DMS153 (cell line): ENCODE measurements at regions not wholly inside any gene's neighbourhood (a gene's known extent, or its start where the extent isn't known, plus 50 kb on each side); places are given as distances from the start of the nearest gene placed in this dataset.
"Not testable (repeated sequence)": the region's sequence is repeated elsewhere in the genome, so short reads cannot be mapped to it uniquely, and the experiment has no call there.

Source experiments
- DNase-seq: peaks from one replicate; lab custom pipeline; 2025; lab: John Stamatoyannopoulos, UW

GRCh38 chr2:179331061-179331460 lies 66.4 kb upstream of the SESTD1 start:
- DNase-seq: no peak

- DNase-seq: no peak
Observed at GRCh38 chr2:179322289-179322688, 57.7 kb upstream of the SESTD1 start.

- not testable (repeated sequence) for DNase-seq
Observed at GRCh38 chr2:179321034-179321433, 56.4 kb upstream of the SESTD1 start.

GRCh38 chr2:179314729-179315128 lies 50.1 kb upstream of the SESTD1 start:
- DNase-seq: not testable (repeated sequence)
